NCI-H146 treated with DMSO at 0.1 percent for 48 hours (cell line): ENCODE measurements at regions not wholly inside any gene's neighbourhood (a gene's known extent, or its start where the extent isn't known, plus 50 kb on each side); places are given as distances from the start of the nearest gene placed in this dataset.

Source experiments
- DNase-seq: peaks from one replicate; lab custom pipeline; 2025; ENCODE audit not compliant: unreplicated experiment; lab: John Stamatoyannopoulos, UW

DNA sequence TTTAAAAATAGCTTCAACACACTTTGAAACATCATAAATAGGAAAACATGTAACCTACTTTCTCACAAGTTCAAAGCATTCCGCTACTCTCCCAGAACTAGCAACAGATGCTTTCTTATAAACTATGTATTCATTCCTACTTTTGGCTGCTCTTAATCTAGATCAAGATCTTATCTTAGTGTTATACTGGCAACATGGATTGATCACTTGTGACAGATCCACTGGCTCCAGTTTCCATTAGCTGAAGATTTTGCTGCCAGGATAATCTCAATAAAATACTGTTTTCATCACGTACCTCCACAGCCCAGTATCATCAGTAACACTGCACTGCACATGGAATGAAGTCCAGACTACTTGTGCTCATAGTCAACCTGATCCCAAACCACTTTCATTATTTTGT lies 491.7 kb upstream of the AGTR1 start:
- DNase-seq: no peak

DNA sequence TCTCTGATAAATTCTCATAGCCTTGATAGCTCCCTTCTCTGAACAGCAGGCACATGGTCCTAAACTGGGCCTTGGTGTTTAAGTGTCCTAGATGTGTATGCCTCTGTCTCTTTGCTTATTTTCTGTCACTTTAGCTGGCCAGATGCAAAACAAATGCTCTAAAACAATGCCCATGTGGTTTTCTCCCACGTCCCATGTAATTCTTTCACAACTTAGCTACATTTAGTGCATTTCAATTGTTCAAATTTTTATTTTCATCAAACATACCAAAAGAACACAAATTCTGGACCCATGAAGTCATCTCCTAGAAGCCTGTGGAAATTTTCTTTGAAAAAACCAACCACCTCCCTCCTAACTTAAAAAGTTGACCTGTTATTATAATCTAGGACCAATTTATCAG lies 491.3 kb upstream of the AGTR1 start:
- no peak for DNase-seq

DNA sequence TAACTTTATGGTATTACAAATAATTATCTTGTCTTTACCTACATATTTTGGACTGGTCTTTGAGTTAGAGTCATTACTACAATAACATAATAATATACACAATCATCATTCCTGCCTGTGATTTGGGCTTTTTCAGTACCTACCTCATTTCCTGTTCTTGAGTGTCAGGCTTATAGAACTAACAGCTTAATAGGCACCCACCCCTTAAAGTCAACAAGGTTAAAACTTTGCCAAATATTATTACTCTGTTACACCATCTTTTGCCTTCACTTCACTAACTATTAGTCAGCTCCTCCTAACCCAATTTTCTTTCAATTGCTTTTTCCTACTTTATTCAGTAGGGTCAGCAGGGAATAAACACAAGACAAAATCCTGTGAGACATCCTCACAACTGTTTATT lies 488.7 kb upstream of the AGTR1 start:
- DNase-seq: no peak

DNA sequence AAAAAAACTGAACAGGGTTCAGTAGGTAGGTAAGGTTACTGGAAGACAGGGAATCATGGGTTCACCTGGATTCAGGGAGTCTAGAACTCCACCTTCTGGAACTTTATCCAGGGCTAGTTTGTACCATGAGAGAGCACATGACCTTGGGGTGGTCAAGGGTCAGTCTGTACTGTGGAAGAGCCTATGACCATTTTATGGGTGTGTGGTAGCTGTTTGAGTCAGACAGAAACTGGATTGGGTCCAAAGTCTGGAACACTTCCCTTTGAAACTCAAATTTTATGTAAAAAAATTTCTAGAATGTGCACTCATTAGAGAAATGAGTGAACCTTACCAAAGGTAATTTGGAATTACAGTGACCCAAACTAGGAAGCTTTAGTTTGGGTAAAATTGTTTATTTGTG lies 486.0 kb upstream of the AGTR1 start:
- DNase-seq: no peak

DNA sequence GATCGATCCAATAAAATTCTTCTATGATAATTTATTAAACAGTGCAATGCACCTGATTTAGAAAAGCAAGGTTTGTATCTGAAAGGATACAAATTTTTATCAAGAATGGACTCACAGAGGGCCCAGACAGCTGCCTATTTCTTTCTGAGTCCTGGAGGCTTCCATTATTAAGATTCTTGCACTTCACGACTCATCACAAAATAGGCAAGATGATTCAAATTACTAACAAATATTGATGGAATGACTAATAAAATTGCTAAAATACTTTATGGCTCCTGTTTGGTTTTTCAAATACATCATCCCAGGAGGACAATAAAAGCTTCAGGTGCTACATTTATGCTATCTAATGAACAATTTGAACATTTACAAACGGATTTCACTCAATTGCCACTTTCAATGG lies 483.0 kb upstream of the AGTR1 start:
- no peak for DNase-seq

DNA sequence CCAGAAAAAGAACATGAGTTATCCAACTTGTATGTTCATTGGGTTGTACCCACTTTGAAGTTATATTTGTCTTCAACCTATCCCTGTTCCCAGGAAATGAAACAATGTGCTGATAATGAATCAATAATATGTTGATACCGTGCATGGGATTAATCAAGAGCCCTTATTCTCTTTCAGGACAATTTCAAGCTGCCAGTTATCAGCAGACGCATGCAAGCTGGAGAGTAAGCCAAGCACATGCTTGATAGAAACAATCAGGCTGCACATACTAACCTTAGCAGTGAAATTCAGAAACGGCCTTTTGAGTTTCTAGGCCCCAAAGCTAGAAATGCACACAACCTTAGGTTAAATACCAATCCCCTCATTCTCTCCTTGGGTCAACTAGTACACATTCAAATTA lies 480.4 kb upstream of the AGTR1 start:
- DNase-seq: no peak

DNA sequence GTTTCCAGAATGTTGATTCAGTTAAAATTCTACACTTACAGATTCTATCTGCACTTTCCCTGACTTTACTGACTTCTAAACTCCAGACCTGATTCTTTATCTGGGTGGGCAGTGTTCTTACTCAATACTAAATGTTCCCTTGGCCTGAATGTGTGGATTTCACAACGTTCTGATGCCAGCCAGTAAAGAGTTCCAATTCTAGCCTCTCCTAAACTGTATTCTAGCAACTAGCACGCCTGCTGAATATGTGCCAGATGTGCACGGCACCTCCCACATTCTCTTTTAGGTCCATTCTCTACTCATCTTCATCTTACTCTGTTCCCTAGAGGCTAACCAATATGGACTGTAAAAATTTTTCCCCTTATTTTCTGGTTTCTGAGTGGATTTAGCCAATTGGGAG lies 479.5 kb upstream of the AGTR1 start:
- DNase-seq: no peak

DNA sequence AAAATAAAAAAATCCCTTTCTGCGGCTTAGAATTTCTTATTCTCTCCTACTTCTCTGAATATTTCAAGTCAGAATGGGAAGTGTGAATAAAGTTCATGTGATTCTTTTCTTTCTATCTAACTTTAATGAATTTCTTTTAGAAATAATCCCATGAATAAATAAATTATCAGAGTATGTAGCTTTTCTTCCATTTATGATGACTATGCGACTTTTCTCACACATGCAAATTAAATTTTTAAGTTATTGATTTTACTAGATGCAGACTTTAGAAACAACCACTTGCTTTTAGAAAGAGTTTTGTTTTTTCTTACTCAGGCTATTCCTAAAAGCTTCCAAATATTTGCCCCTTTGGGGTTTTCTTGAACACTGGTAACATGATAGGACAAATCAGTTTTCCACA lies 477.7 kb upstream of the AGTR1 start:
- DNase-seq: no peak

DNA sequence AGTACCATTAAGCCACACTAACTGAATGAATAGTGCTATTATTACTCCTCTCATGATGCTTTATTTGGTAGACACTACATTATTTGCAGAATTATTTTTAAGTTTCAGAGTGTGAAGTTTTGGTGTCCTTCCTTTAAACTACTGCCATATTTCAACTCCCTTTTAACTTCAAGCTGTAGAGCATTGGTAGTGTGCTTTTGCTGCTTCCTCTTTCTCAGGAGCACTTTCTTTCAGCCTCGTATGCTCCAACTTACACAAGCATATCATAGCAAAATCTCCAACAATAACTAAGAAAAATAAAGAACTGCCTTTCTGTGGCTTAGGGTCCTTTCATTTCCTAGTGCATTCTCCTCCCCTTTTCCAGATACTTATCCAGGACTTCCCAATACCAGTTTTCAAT lies 476.4 kb upstream of the AGTR1 start:
- DNase-seq: no peak

DNA sequence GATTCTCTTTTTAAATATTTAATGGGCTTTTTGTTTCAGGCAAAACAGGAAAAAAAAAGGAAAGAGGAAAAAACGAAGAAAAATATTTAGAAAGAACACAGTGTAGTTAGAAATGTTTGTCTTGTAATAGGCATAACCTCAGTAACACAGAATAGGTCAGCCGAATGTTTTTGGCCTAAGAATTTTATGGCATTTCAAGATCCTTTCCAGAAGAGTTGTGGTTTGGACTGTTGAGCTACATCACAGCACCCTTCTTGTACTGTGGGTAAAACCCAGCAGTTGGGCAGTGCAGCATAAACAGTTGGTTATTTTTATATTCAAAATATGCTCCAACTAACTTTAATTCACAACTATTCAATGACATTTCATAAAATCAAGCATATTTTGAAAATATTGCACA lies 474.4 kb upstream of the AGTR1 start:
- no peak for DNase-seq

DNA sequence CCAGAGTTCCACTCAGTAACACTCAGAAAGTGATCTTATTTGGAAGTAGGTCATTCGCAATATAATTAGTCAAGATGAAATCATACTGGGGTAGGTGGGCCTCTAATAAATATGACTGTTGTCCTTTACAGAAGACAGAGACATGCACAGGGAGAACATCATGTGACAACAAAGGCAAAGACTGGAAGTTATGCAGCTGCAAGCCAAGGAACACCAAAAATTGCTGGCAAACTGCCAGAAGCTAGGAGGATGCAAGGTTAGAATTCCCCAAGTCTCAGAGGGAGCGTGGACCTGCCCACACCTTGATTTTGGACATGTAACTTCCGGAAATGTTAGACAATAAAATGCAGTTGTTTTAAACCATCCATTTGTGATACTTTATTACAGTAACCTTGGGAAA lies 471.5 kb upstream of the AGTR1 start:
- no peak for DNase-seq

DNA sequence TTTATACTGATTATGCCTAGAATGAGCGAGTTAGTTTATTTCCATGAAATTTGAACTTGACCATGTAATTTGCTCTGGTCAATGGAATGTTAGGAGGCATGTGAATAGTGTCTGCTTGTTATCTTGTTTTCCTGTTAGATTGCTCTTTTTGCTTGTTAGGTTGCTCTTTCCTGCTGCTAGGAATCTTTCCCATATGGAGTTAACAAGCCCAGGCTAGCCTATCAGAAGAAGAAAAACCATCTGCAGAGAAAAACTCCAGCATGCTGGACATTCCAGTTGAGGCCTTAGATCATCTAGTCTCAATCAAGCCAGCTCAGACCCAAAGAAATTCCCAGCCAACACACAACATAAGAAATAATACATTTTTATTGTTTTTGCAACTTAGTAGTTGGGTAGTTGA lies 470.2 kb upstream of the AGTR1 start:
- DNase-seq: no peak

DNA sequence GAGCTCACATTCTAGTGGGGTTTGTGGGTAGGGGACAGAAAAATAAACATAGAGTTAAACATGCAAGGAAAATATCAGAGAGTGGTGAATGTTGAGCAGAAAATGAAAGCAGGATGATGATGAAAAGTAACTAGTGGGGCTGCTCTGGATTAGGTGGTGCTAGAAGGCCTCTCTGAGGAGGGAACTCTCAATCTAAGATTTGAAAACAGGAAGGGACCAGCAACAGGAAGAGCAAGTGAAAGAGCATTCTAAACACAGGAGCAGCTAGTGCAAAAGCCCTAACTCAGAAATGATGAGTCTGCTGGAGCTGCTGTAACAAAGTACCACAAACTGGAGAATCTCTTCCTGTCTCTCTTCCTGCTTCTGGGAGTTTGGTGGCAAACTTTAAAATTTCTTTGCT lies 468.6 kb upstream of the AGTR1 start:
- DNase-seq: no peak

DNA sequence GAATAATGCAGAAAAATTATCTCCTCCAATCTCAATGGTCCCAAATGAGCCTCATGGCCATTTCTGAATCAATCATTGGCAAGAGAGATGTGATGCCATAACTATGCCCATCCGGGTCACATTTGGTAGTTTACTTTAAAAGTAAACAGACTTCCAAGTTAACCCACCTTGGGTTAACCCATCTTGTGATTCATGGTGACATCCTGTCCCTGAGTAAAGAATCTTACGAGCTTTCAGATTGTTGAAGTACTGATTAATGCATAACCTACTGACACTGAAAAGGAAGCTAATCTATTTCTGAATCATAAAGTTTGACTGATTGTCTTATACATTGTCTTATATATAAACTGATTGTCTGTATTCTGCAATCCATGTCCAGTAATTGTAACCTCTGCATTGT lies 467.2 kb upstream of the AGTR1 start:
- DNase-seq: no peak

DNA sequence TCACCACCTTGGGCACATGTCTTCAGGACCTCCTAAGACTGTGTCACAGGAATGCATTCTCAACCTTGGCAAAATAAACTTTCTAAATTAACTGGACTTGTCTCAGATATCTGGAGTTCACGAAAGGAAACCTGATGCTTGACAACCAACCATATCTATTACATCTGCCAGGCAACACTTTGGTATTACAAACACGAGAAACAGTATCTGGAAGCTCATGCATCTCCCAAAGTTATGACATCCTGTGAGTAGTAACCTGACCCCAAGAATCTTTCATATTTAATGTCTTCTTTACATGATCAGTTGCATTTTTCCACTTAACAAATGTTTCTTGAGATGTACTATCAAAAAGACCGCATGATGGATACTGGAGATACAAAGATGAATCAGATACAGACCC lies 465.3 kb upstream of the AGTR1 start:
- no peak for DNase-seq

DNA sequence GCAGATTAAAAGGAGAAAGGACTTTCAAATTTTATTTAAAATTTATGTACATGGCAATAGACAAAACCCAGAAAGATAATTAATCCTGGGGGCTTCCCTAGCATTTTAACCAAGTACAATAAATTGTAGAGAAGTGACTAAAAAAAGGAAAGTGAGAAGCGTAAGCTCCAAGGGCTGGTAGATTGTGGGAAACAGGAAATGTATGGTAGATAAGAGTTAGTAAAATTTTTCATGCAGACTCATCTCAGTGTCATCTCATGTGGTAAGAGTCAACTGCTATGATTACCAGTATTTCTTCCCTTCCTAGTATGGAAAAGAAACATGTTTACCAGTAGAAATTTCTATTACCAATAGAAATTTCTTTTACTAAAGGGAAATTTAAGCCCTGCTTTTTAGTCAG lies 464.3 kb upstream of the AGTR1 start:
- DNase-seq: no peak

DNA sequence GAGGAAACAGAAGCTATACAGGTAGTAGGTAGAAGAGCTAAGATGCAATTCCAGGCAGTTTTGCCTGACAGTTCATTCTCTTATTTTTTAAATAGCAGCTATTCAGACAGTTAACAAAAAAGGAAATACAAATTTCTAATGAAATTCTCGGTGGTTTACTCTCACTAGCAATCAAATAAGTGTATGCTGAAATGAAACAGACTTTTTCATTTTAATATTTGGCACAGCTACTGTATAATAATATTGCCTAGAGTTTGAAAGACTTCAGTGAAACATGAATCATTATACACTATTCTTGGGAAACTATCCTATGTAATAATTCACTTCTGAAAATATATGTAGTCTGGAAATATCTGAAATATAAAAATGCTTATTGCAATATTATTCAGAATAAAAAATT lies 463.2 kb upstream of the AGTR1 start:
- no peak for DNase-seq

DNA sequence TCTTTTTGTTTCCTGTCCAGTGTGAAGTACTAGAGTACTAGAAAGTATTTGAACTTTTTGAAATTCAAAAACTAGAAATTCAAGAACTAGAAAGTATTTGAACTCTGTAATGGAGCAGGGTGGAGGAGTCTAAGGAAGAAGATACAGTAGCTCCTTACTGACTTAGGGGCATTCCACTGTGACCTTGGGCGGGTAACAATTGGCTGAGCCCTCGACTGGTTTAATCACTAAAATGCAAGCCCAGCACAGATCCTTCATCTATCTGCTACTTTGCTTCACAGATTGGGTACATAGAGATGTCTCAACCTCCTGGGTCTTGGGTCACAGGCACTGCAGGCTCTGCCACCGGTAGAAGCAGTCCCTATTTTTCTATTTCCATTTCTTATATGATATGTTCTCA lies 462.1 kb upstream of the AGTR1 start:
- no peak for DNase-seq

DNA sequence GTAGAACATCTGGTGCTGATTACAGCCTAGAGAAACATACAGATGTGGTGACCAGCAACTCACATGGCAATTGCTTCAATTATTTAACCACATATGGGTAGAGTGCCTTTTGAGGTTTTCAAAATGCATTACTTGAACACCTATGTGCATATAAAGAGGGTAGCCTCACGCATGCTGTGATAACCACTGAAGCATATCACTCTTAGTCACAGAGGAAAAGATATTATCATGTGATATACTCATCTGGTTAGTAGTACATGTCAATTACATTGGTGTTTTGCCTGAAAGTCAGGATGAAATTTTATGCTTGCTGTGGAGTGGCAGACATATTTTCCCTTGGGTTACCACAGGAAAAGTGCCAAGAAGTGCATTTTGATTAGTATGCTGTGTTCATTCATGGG lies 459.3 kb upstream of the AGTR1 start:
- no peak for DNase-seq

DNA sequence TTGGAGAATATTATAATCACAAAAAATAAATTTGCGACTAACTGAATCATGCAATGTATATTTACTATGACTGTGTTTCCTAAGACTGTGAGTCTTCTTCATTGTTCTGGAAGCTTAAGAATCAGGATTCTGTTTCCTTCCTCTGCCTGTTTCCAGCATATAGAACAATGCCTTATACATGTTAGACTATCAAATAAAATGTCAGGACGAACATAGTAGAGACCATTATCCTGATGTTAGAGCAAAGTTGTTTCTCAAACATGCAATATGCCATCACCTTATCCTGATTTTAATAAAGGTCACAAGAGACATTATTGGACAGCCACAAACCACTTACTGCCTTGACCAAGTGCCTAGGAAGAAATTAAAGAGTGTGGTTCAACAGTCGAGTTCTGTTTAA lies 457.4 kb upstream of the AGTR1 start:
- no peak for DNase-seq

DNA sequence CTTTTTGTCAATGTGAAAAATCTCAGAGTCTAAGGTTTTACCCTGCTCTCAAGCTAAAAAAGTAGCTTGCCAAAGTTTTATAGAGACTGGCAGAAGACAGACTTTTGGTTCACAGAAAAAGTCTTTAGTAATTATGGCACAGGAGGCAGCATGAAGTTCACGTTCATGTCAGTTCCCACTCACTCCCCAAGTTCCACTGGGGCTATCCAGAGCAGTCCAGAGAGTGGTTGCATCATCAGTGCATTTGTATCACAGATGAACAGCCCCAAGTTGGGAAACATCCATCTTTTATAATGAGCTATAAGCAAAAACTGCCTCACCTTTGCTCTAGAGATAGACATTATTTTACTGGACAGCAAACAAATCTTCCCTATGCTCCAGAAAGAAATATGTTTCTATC lies 454.1 kb upstream of the AGTR1 start:
- no peak for DNase-seq

DNA sequence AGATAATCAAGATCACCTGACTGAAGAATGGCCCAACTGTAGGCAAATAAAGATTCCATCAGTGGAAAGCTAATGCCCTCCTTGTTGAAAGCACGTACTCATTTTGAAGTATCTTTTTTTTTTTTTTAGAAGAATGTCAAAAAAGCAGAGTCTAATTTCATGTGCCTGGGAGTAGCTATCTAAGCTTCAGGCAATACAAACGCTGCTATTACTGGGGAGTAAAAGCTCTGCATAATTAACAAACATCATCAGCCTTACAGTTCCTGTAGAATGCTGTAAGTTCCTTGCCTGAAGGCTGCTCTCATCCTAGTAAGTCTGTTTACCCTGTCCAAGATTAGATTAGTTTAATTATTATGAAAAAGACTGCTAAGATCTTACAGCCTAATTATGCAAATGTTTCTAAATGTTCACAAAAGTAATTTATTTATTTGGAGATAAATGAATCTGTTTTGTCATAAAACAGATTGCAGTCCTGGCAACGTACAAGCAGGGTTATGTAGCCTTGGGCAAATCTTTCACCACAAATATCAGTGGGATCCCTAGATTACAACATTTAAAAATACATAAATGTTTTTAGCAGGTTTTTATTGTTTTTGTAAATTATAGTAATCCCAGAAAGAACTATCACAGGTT lies 451.3 kb upstream of the AGTR1 start:
- DNase-seq: no peak

DNA sequence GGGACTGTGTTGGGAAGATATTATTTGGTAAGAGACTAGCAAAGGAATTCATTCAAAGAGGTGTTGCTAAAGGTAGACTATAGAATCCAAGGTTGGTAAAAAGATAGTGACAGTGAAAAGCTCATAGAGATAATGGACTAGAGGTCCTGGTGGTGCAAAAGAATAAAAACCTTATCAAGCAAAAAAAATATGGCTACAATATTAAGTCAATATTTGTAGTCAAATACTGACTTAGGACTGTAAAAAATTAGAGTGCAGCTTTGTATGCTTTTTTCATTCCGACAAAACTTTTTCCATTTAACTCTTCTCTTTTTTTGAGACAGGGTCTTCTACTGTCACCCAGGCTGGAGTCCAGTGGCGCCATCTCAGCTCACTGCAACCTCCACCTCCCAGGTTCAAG lies 444.0 kb upstream of the AGTR1 start:
- DNase-seq: no peak

DNA sequence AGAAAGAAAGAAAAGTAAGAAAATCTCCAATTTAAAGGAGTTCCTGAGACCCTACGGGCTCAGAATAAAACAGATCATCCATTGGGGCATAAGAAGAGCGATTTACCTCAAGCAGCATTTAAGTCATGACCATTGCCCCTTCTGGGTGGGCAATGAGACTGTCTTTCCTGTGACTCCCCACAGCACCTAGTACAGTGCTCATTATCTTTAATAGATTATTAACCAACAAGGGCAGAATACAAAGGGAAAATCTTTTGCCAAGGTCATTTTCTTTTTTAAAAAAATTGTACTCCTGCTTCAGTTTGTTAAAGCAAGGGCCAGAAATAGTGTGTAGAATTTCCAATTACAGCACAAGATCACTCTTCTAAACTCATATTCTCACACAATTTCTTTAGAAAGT lies 443.3 kb upstream of the AGTR1 start:
- DNase-seq: no peak
